HT1080 (cell line): ENCODE measurements at regions not wholly inside any gene's neighbourhood (a gene's known extent, or its start where the extent isn't known, plus 50 kb on each side); places are given as distances from the start of the nearest gene placed in this dataset.
A peak's percentile ranks its signal among the peaks of the same experiment; 100 is the strongest.

Experiments
- DNase-seq: peaks from one replicate; pipeline ENCODE4 v3.0.0-alpha.2; 2015; ENCODE audit warnings: low read depth

GRCh38 chr2:5370158-5370557 lies 322.0 kb upstream of the SOX11 start:
- no peak for DNase-seq

DNA sequence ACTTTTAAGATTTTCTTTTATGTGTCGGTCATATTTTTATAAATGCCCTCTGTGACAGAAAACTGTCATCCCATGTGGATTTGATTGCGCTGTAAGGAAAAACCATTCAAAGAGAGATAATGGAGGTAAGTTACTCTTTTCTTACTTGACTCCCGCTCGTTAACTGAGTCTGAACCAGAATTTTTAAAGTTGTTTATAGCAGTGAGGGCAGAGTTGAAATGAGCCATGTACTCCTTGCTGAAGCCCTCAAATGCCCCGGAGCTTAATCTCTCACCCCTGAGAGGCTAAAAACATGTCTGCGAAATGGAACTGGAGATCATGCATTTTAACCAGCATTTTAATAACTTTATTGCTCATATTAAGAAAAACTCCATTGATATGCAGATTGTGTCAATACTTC lies 320.0 kb upstream of the SOX11 start:
- no peak for DNase-seq

DNA sequence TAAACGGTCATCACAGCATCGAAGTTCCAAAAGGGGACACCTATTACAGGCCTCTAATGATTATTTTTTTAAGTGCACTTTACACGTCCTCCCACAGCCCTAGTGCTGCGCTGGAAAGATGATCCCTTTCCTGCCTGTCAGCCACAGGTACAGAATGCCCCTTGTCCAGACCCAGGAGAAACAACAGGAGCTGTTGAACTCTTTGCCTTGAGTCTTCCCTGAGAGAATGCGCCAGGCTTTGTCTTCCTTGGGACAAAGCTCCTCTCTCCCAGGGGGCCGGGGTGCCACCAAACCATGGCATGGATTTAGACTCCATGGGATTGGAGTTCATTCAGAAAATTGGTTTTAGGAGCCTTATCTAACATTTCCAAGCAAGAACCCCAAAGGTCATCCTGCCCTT lies 319.0 kb upstream of the SOX11 start:
- DNase-seq, result peak; percentile 38

DNA sequence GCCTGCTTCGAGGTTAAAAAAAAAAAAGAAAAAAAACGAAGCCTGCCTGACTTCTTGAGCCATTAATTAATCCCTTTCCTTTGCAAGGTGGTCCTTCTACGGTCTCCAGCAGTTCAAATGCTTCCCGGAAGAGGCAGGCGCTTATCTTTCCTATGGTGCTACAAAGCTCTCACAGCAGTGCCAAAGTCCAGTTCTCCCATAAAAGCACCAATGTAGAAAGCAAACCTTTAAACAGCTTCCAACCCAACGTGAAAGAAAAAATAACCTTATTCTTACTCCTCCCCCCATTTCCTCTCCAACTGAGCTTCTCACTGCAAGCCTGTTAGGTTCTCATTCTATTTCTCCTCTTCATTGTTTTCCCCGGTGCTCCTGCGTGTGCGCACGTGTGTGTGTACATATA lies 317.4 kb upstream of the SOX11 start:
- DNase-seq, result no peak

- DNase-seq, result no peak
These were observed 314.9 kb upstream of the SOX11 start for GRCh38 chr2:5377323-5377722.

DNA sequence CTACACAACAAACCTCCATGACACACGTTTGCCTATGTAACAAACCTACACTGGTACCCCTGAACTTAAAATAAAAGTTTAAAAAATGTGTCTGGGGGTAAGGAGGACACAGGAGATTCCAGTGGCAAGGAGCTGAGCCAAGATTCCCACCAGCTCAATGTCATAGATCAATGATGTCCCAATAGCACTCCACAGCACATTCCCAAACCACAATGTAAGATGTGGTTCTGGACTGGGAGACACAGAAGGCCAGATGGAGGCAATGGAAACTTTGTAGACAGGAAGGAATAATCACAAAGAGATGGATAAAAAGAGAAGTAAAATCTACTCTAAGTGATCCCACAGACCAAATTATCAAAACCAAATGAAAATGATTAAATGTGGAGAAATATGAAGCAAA lies 312.4 kb upstream of the SOX11 start:
- DNase-seq, result no peak

DNA sequence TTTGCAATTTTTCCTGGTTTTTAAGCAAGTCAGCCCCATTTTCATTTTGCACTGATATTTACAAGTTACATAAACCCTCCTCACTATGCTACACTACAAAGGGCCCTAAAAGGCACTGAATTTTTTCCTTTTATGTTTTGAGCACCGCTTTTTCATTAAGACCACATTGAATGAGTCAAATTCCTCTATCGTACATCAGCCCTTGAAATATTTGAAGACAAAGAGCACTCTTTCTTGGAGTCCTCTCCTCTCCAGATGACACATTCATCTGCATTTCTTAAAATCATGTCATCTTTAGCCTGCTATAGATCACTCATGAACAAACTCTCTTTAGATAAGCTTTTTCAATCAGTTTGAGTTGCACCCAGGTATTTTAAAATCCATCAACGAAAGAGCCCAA lies 306.6 kb upstream of the SOX11 start:
- peak; percentile 36 for DNase-seq

- DNase-seq, result peak; percentile 49
These were observed 304.8 kb upstream of the SOX11 start for GRCh38 chr2:5387406-5387805.

DNA sequence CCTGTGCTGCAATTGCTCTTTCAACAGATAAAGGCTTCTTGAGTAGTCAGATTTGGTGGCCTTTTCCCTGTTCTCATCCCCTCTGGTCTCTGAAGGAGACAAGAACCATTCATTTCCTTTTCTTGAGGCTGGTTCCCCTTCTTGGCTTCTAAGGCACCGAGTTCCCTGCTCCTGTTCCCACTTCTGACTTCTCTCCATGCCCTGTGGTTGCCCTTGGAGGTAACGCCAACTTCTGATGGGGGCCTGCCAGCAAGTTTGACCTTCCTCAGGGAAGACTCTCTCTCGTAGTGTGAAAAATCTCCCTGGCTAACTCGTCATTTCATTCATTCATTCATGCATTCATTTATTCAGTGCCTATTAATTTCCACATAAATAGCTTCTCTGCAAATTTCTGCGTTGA lies 302.4 kb upstream of the SOX11 start:
- no peak for DNase-seq

GRCh38 chr2:5391362-5391761 lies 300.8 kb upstream of the SOX11 start:
- DNase-seq, result peak; percentile 8

DNA sequence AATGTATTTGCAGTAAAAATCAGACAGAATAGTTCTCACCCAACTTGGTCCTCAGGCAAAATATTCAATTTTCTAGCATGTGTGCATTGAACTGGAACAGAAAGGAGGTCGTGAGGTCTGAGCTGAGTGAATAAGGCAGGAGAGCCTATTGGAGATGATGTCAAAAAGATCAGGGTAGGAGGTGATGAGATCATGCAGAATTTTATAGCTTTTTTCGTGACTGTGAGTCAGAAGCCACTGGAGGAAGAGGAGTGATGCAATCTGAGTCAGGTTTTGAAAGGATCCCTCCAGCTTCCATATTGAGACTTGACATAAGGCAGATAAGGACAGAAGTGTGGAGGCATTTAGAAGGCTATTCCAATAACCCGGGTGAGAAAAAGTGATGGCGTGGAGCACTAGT lies 299.5 kb upstream of the SOX11 start:
- DNase-seq, result peak; percentile 73

DNA sequence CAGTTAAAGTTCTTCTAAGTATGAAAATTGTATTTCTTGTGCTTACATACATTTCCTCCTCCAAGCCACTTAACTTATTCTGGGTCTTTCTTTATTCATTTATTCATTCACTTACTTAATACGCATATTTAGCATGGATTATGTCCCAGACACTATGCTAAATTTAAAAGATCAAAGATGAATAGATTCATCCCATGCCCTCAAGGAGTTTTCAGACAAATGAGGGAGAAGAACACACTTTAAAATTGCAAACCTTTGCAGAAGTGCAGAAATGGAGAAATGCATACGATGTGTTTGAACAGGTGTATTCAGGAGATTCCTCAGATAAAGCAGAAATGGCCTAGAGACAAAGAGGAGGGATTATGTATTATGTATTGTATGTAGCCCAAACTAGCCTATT lies 298.7 kb upstream of the SOX11 start:
- no peak for DNase-seq

- DNase-seq, result no peak
These were observed 298.0 kb upstream of the SOX11 start for GRCh38 chr2:5394223-5394622.

DNA sequence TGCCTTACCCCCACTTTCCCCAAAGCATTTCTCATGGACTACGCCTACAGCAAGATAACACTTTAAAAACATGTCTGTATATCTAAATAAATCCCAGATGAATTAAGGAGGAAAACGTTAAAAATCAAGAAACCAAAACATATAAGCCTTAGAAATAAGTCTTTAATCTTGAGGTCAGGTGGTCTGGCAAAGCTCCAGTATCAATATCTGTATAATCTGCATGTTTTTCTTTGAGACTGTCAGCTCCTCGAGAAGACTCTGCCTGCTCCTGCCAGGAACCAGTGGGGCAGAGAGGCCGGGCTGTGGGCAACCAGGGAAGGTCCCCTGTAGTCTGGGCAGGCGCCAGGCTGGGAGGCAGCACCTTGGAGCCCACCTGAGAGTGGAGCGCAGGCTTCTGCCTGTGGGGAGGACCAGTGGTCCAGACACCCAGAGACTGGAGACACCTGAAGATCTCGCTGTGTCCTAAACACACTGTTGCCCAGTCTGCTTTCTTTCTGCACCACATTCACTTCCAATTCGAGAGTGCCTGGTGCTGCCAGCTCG lies 291.0 kb upstream of the SOX11 start:
- no peak for DNase-seq

- DNase-seq, result no peak
These were observed 288.8 kb upstream of the SOX11 start for GRCh38 chr2:5403392-5403791.

- DNase-seq, result no peak
These were observed 282.2 kb upstream of the SOX11 start for GRCh38 chr2:5409898-5410381.

DNA sequence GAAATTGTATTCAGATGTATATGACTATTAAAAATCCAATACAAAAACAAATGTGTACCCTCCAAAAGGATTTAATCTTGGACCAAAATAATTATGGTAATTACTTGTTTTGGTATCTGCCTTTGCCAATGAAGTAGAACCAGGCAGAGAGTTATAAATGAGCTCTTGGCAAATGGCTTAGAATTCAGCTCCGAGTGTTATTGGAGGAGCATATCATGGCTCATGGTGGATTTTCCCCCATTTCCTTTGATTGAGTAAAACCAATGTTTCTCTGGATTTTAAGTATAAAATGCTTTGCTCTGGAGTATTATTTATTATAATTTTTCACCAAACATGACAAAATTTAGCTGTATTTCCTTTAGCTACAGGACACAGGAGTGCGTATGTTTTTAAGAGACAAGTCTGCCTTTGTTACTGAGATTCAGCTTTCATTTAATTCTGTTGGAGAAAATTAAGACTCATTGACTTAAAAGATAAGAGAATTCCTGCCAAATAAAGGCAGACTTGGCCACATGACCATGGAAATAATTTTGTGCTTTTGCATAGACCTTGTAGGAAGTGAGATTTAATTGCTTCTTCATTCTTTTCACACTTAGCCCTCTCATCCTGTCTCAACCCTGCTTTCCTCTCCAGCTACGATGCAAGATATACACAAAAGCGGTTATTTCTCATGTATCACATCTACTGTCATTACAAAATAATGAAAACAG lies 281.0 kb upstream of the SOX11 start:
- no peak for DNase-seq

DNA sequence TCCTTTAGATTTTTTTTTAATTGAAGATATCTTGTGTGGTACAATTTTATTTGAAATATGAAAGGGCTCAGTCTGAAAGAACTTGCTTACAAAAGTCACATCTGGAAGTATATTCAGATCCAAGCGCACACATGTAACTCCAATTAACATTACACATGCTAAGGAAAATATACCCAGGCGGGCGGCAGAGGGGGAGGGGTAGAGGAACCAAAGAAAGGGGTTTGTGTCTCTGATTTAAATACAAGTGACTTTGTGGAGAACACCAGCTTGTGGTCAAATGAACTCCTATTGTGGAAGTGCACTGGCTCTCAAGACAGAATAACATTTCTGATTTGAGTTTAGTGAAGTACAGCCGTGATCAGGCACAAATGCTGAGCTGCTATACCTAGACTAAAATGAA lies 280.2 kb upstream of the SOX11 start:
- DNase-seq, result no peak

GRCh38 chr2:5433855-5434254 lies 258.3 kb upstream of the SOX11 start:
- no peak for DNase-seq

- no peak for DNase-seq
These were observed 254.8 kb upstream of the SOX11 start for GRCh38 chr2:5437375-5437774.

DNA sequence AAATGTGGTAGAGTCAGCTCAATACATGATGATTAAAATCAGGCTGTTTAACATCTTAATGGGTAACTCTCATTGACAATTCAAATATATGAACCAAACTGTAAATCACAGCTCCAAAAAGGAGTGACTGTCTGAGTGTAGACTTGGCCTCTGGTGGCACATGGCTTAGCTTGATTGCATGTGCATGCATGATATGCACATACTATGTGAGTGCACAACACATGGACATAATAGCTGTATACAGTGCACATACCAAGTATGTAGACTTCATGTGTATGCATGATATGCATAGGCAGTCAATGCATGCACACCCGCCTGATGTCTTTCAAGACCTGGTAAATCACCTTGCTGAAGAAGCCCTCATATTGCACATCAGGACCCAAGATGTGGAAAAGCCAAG lies 252.0 kb upstream of the SOX11 start:
- DNase-seq, result no peak

DNA sequence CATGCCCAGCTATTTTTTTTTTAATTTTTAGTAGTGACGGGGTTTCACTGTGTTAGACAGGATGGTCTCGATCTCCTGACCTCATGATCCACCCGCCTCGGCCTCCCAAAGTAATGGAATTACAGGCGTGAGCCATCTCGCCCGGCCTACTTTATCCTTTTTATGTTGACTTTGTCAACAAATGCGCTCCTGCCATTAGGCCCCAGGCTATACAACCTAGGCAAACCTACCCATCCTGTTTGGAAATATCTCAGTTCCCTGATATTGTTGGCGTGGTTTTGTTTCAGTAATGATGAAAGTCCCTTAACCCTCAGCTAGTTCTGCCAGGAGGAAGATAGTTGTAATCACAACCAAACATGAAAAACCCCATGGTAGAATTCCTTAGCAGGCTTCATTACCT lies 249.4 kb upstream of the SOX11 start:
- no peak for DNase-seq

DNA sequence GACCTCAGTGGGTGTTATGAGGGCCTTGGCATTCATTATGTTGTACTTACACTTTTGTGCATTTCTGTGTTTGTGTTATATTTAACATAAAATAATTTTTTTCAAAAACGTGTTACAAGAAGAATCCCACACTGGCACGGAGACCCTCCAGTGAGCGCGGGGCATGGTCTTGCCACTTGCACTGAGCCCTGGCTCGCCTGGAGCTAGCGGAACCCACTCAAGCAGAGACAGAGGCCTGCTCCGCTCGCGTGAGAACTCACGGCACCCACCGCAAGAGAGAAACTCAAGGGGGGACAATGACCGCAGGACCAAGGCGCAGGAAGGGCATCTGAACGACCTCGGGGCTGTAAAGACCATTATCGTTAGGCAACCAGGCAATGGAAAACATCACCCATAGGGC lies 248.0 kb upstream of the SOX11 start:
- no peak for DNase-seq

GRCh38 chr2:5444854-5445253 lies 247.3 kb upstream of the SOX11 start:
- no peak for DNase-seq
